Inflammatory macrophage (primary cell): ENCODE measurements at regions not wholly inside any gene's neighbourhood (a gene's known extent, or its start where the extent isn't known, plus 50 kb on each side); places are given as distances from the start of the nearest gene placed in this dataset.

Source experiments
- DNase-seq, 2 donors: peaks; one replicate each; pipeline ENCODE4 v3.0.0-alpha.2; 2020 to 2022

- no peak for DNase-seq
Observed at GRCh38 chr12:115504306-115505290, 772.9 kb downstream of the MED13L start.

GRCh38 chr12:115500872-115501271 lies 776.6 kb downstream of the MED13L start:
- DNase-seq, result peak in 1 of 2 donors; percentile 42

- no peak for DNase-seq
Observed at GRCh38 chr12:115495300-115495699, 782.2 kb downstream of the MED13L start.

DNA sequence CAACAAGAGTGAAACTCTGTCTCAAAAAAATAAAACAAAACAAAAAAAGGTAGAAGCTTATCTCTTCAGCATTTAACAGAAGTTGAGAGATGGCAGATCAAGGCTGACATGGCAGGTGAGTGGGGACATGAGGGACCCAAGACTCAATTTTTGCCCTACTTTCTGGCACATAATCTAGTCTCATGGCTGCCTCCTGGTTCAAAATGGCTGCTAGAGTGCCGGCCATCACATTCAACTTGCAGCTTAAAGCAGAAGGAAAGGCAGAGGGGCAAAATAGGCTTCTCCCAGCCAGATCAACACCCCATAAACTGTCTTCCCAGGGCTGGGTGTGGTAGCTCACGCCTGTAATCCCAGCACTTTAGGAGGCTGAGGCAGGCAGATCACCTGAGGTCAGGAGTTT lies 784.9 kb downstream of the MED13L start:
- no peak for DNase-seq

DNA sequence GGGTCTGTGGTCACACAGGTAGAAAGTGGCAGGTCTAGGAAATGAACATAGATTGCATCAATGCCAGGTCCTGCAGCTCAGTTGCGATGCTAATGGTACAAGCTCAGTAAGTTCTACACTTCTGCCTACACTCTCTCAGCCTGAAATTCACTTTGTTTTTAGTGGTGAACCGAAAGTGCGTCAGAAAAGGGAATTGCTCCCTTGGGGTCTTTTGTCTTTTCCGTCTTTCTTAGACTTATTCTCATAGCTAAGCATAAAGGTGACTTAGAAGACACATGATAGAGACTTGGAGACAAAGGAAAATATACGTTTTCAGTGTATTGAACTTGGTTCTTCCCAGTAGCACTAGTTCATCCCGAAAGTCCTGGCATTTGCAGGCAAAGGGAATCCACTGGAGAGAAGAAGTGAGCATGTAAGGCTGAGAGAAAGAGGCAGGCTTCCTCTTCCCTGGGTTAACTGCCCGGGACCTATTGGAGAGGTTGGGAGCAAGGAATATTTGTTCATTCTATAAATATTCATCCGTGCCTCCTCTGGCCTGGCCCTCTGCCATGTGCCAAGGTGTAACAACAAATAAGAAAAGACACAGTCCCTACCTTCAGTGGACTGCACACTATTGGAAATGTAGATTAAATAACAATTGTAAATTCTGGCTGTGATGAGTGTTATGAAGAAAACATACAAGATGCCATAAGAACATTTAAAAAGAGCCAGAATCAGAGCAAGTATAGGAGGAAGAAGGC lies 785.8 kb downstream of the MED13L start:
- DNase-seq, result no peak

GRCh38 chr12:115489253-115489652 lies 788.2 kb downstream of the MED13L start:
- DNase-seq, result no peak

DNA sequence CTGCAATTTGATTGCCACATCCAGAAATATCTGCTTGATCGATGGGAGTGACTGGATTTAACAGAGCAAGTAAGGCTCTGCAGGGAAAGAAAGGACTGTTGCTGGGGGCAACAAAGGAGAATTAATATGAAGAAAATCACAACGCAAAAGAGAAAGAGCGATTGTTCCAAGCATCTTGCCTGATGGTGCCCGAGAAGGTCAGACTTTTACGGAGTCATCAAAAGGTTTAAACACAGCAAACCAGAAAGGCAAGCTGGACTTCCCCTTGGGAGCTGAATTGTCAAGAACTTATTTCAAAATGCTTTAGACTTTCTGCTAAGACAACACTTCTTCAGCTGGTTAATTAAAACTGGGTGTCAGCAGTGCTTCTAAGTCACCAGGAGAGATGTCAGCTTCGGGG lies 791.5 kb downstream of the MED13L start:
- DNase-seq, result no peak

DNA sequence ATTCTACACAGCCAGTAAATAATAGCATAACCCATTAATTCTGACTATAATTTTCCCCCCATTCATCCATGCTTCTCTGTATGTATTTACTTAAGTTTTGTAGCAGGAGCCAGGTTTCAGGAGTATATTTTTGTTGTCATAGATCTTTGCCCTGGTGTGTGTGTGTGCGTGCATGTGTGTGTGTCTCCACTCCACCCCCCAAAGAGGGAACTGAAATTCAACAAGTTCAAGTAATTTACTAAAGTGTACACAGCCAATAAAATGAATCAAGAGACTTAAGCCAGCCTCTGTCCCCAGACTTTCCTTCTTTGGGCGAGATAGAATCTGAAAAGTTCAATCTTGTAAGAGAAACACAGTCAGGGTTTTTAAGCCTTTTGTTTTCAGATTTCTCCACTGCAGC lies 792.0 kb downstream of the MED13L start:
- no peak for DNase-seq

DNA sequence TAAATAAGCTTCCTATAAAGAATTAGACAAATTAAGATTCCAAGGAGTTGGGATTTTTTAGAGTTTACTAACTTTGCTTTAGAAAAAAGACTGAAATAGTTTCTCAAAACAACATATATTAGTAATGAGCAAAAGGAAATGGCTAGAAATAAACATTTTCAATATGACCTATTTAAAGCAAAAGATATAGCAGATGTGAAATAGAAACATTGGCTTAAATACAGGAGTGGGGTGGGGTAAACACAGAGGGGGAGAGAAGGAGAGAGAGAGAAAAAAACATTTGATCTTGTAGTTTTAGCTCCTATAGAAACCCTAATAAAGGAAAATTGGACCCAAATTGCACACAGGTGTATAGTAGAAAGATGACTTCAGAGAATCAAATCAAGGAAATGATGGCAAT lies 794.5 kb downstream of the MED13L start:
- DNase-seq, result no peak

GRCh38 chr12:115481141-115481540 lies 796.4 kb downstream of the MED13L start:
- DNase-seq, result no peak

DNA sequence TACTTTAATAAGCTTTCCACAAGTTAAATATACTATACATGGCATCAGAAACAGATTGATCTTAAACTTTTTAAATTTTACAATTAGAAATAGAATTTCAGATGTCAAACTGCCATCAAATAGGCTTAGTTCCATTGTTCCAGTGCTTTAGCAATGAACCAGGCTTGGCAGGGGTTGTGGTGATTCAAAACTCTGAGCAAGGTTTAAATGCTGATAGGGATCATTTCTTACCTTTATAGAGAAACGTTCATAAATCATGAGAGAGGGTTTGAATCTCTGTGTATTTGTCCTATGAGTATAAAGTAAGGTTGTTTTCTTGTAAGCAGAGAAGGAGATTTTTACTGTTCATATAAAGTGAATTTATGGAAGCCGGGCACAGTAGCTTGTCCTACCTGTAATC lies 794.5 kb upstream of the TBX3 start:
- DNase-seq, result no peak

DNA sequence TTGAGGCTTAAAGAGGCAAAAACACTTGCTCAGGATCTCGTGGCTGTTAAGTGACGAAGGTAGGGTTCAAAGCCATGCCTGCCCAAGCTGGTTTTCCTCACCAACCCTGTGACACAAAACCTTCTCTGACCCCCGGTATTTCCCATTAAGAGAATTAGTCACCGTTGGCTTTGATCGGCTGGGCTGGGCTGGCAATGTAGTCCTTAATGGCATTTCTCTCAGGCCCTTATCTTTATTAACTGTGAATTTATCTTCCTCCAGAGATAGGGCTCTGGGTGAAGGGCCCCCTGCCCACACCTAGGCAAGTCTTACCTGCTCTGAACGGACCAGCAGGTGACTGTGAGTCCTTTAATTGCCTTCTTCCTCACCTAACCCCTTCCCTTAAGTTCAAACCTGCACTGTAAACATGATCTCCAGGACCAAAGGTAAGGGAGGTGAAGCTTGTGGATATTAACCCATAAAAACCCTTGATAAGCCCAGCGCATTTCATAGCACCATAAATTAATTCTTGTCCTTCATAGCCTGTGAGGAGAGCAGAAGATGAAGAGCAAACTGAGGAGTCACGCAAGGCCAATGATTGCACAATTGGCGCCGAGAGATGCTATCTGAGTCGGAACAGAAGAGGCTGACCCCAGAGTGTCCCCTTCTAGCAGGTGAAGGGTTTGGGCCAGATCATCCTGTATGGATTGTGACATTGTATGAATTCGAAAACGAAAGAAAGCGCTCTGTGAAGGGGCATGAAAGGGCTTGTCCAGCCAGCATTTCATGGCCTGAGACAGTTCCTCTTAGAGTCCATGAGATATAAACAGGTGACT lies 790.8 kb upstream of the TBX3 start:
- no peak for DNase-seq

GRCh38 chr12:115473257-115473956 lies 789.4 kb upstream of the TBX3 start:
- no peak for DNase-seq

DNA sequence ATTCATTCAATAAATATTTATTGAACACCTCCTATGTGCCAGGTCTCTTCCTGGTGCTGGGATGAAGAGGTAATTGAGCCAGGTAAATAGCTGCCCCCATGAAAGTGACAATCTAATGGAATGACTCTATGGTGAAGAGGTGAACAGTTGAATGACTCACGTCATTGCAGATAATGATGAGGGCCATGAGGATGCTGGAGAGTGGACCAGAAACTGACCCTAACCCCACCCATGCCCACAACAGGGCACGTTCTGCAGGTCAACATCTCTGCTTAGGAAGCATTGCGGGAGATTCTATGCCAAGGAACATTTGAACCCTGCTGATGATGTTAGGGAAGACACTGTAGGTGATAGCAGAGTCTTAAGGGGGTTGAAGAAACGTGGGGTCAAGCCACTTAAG lies 788.9 kb upstream of the TBX3 start:
- no peak for DNase-seq

- no peak for DNase-seq
Observed at GRCh38 chr12:115470977-115471376, 787.0 kb upstream of the TBX3 start.

DNA sequence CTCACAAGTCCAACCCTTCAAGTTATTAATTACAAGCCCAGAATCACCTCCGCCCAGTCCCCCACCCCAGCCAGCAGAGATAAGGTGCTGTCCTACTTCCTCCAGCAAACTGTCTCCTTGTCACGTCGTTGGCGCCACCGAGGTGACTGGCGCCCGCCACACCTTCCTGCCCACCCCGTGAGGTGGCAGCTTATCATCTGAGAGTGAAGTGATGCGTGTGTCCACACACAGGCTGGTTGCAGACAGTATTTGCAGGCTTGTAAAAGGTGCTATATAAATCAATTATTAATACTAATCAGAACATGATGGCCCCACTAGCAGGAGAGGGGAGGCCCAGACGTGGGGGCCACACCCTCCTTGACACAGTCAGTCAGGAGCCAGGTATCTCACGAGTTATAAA lies 786.6 kb upstream of the TBX3 start:
- DNase-seq, result no peak

DNA sequence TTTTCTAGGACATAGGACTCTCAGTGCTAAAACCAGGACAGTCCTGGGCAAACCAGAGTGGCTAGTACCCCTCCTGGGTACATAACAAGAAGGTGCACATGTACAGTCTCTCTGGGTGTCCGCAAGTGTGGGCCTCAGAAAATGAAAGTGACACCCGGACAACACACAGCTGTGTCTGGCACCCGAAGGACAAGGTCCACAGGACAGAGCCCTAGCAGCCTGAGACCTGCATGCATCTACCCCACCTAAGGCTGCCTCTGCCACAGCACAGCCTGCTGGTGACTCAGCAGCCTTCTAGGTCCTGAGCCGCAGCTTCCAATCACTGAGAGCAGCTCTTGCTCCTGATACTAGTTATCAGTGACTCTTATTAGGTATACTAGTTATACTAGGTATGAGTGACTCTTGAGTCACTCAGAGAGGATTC lies 784.1 kb upstream of the TBX3 start:
- DNase-seq, result no peak

GRCh38 chr12:115467531-115467930 lies 783.6 kb upstream of the TBX3 start:
- DNase-seq, result no peak

GRCh38 chr12:115466076-115466475 lies 782.1 kb upstream of the TBX3 start:
- DNase-seq, result no peak

DNA sequence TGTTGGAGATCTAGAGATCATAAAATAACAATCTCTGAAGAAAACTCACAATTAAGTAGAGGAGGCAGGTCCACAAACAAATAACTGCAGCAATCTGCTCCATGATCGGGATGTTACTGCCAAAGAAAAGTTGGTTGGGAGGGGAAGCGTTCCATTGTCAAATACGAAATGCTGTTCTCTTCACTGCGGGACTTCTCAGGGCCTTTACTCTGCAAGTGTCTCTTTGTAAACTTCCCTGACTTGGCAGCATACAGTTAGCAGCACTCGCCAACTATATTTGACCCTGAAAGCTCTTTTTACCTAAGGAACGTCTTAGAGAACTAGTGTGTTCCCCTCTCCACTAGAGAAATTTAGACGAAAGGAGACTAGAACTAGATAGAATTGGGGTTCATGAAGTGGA lies 780.7 kb upstream of the TBX3 start:
- DNase-seq, result no peak

GRCh38 chr12:115464111-115464581 lies 780.2 kb upstream of the TBX3 start:
- DNase-seq, result no peak

GRCh38 chr12:115461401-115461800 lies 777.4 kb upstream of the TBX3 start:
- DNase-seq, result no peak
